SJCRH30 (cell line): ENCODE measurements at regions not wholly inside any gene's neighbourhood (a gene's known extent, or its start where the extent isn't known, plus 50 kb on each side); places are given as distances from the start of the nearest gene placed in this dataset.
"Not testable (repeated sequence)": the region's sequence is repeated elsewhere in the genome, so short reads cannot be mapped to it uniquely, and the experiment has no call there.

ENCODE experiments used
- DNase-seq, 2 experiments: peaks; one replicate each; pipeline ENCODE4 v3.0.0-alpha.2; 2015 to 2020
- H3K27ac ChIP-seq: fragments of 250-450 bp; sonication (Bioruptor Pico); 2 replicates; pipeline ENCODE4 v1.5.1; 2020; ENCODE audit warnings: mild to moderate bottlenecking, moderate library complexity
- H3K27me3 ChIP-seq: fragments of 250-450 bp; sonication (Bioruptor Pico); 2 replicates; pipeline ENCODE4 v1.5.1; 2020; ENCODE audit warnings: mild to moderate bottlenecking, moderate library complexity
- H3K36me3 ChIP-seq: fragments of 250-450 bp; sonication (Bioruptor Pico); 2 replicates; pipeline ENCODE4 v1.5.1; 2020; ENCODE audit warnings: mild to moderate bottlenecking, moderate library complexity
- H3K4me1 ChIP-seq: fragments of 250-450 bp; sonication (Bioruptor Pico); 2 replicates; pipeline ENCODE4 v1.5.1; 2020; ENCODE audit warnings: mild to moderate bottlenecking, moderate library complexity
- H3K4me3 ChIP-seq: fragments of 250-450 bp; sonication (Bioruptor Pico); 2 replicates; pipeline ENCODE4 v1.5.1; 2020; ENCODE audit warnings: mild to moderate bottlenecking, moderate library complexity
- H3K9me3 ChIP-seq: fragments of 250-450 bp; sonication (Bioruptor Pico); replicated peaks from 2 replicates; pipeline ENCODE4 v1.5.1; 2020; ENCODE audit warnings: mild to moderate bottlenecking, moderate library complexity

GRCh38 chr6:79150733-79151132 is 72.7 kb upstream of the PHIP start:
- no peaks in the 10 kb centered on the region for H3K36me3 ChIP-seq
- H3K4me1 ChIP-seq: peaks cover 9% of the 10 kb centered on the region; the same call in 1 of the 2 replicates
- H3K9me3 ChIP-seq: no peaks in the 10 kb centered on the region
- no peak overlapping the region for H3K27ac ChIP-seq
- DNase-seq: no peak
- no peaks in the 10 kb centered on the region for H3K27me3 ChIP-seq
- H3K4me3 ChIP-seq: no peak overlapping the region

GRCh38 chr6:79149884-79150283 is 71.8 kb upstream of the PHIP start:
- Histone ChIP-seq H3K36me3 (no peaks in the 10 kb centered on the region), H3K27ac (no peak overlapping the region), H3K9me3 (no peaks in the 10 kb centered on the region), H3K27me3 (no peaks in the 10 kb centered on the region), H3K4me3 (no peak overlapping the region), H3K4me1 (peaks cover 9% of the 10 kb centered on the region; the same call in 1 of the 2 replicates)
- no peak for DNase-seq

GRCh38 chr6:79146421-79146820 is 68.4 kb upstream of the PHIP start:
- H3K36me3 ChIP-seq: no peaks in the 10 kb centered on the region
- no peak for DNase-seq
- H3K4me3 ChIP-seq: no peak overlapping the region
- no peaks in the 10 kb centered on the region for H3K4me1 ChIP-seq
- H3K9me3 ChIP-seq: no peaks in the 10 kb centered on the region
- no peaks in the 10 kb centered on the region for H3K27me3 ChIP-seq
- H3K27ac ChIP-seq: no peak overlapping the region

- Histone ChIP-seq H3K36me3 (no peaks in the 10 kb centered on the region), H3K27me3 (no peaks in the 10 kb centered on the region), H3K27ac (no peak overlapping the region), H3K4me3 (no peak overlapping the region), H3K9me3 (no peaks in the 10 kb centered on the region), H3K4me1 (no peaks in the 10 kb centered on the region)
- no peak for DNase-seq
These were observed 67.2 kb upstream of the PHIP start for GRCh38 chr6:79145301-79145700.

GRCh38 chr6:79143320-79143898 is 65.4 kb upstream of the PHIP start:
- Histone ChIP-seq H3K27me3 (no peaks in the 10 kb centered on the region), H3K36me3 (no peaks in the 10 kb centered on the region), H3K27ac (no peak overlapping the region), H3K4me1 (no peaks in the 10 kb centered on the region), H3K9me3 (no peaks in the 10 kb centered on the region), H3K4me3 (no peak overlapping the region)
- DNase-seq: no peak

GRCh38 chr6:79138146-79138545 is 60.1 kb upstream of the PHIP start:
- no peak for DNase-seq
- H3K9me3 ChIP-seq: peaks cover 12% of the 10 kb centered on the region

GRCh38 chr6:79137671-79138070 is 59.6 kb upstream of the PHIP start:
- Histone ChIP-seq H3K4me3 (no peak overlapping the region), H3K4me1 (peaks cover 14% of the 10 kb centered on the region), H3K36me3 (no peaks in the 10 kb centered on the region), H3K9me3 (peaks cover 13% of the 10 kb centered on the region), H3K27me3 (no peaks in the 10 kb centered on the region), H3K27ac (no peak overlapping the region)
- DNase-seq: no peak

More at GRCh38 chr6:79138146-79138545, 60.1 kb upstream of the PHIP start:
- Histone ChIP-seq H3K36me3 (no peaks in the 10 kb centered on the region), H3K27me3 (no peaks in the 10 kb centered on the region), H3K4me1 (peaks cover 14% of the 10 kb centered on the region), H3K27ac (no peak overlapping the region), H3K4me3 (no peak overlapping the region)

- no peak overlapping the region for H3K4me3 ChIP-seq
- H3K9me3 ChIP-seq: peaks cover 13% of the 10 kb centered on the region
- H3K4me1 ChIP-seq: peaks cover 14% of the 10 kb centered on the region
- no peak for DNase-seq
- H3K36me3 ChIP-seq: no peaks in the 10 kb centered on the region
- H3K27ac ChIP-seq: no peak overlapping the region
- H3K27me3 ChIP-seq: no peaks in the 10 kb centered on the region
These were observed 58.0 kb upstream of the PHIP start for GRCh38 chr6:79135973-79136470.

GRCh38 chr6:79134699-79135474 is 56.8 kb upstream of the PHIP start:
- Histone ChIP-seq H3K4me3 (no peak overlapping the region), H3K27me3 (no peaks in the 10 kb centered on the region), H3K27ac (peak overlapping the region; percentile 68), H3K4me1 (peaks cover 14% of the 10 kb centered on the region), H3K36me3 (no peaks in the 10 kb centered on the region), H3K9me3 (peaks cover 13% of the 10 kb centered on the region)
- DNase-seq: peak; percentile 94 to 97

GRCh38 chr6:79133173-79133572 is 55.1 kb upstream of the PHIP start:
- H3K27ac ChIP-seq: no peak overlapping the region
- peaks cover 11% of the 10 kb centered on the region for H3K9me3 ChIP-seq
- no peaks in the 10 kb centered on the region for H3K27me3 ChIP-seq
- H3K4me1 ChIP-seq: peaks cover 14% of the 10 kb centered on the region
- no peak overlapping the region for H3K4me3 ChIP-seq
- no peak for DNase-seq
- H3K36me3 ChIP-seq: no peaks in the 10 kb centered on the region

GRCh38 chr6:79131220-79131619 is 53.2 kb upstream of the PHIP start:
- not testable (repeated sequence) for H3K27me3 ChIP-seq, DNase-seq, H3K4me3 ChIP-seq

More at GRCh38 chr6:79131220-79131619, 53.2 kb upstream of the PHIP start:
- H3K36me3 ChIP-seq, H3K27ac ChIP-seq: not testable (repeated sequence)
- Histone ChIP-seq H3K4me1 (peaks cover 14% of the 10 kb centered on the region), H3K9me3 (peaks cover 10% of the 10 kb centered on the region)
